ENCODE measurements at regions not wholly inside any gene's neighbourhood (a gene's known extent, or its start where the extent isn't known, plus 50 kb on each side); places are given as distances from the start of the nearest gene placed in this dataset.

DNA sequence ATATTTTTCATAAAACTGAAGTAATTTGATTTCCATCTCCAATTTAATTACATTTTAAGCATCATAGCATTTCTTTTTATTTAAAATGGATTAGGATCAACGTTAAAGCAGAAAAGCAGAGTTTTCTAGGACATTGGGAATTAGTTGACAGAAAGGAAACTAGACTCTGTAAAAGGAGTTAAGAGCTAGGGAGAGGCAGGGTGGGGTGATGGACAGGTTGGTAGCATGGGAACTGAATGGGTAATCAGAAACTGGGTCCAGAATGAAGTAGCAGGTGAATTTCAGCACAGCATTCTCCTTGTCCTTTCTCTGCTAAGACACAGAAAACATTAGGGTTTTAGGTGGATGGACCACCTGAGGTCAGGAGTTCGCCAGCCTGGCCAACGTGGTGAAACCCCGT lies 97.6 kb downstream of the ANAPC4 start:
- TF ChIP-seq POLR2A (IDR thresholded peaks at IDR 0.05; ENCODE audit: extremely low read depth, insufficient read length) = no peak
- TF ChIP-seq, protein P1, sequence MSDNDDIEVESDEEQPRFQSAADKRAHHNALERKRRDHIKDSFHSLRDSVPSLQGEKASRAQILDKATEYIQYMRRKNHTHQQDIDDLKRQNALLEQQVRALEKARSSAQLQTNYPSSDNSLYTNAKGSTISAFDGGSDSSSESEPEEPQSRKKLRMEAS (IDR thresholded peaks at IDR 0.05; ENCODE audit: low read depth, low read length) = no peak
- no peak for TF ChIP-seq MYC (IDR thresholded peaks at IDR 0.05; ENCODE audit: low read depth, low read length)
- TF ChIP-seq, protein P2, sequence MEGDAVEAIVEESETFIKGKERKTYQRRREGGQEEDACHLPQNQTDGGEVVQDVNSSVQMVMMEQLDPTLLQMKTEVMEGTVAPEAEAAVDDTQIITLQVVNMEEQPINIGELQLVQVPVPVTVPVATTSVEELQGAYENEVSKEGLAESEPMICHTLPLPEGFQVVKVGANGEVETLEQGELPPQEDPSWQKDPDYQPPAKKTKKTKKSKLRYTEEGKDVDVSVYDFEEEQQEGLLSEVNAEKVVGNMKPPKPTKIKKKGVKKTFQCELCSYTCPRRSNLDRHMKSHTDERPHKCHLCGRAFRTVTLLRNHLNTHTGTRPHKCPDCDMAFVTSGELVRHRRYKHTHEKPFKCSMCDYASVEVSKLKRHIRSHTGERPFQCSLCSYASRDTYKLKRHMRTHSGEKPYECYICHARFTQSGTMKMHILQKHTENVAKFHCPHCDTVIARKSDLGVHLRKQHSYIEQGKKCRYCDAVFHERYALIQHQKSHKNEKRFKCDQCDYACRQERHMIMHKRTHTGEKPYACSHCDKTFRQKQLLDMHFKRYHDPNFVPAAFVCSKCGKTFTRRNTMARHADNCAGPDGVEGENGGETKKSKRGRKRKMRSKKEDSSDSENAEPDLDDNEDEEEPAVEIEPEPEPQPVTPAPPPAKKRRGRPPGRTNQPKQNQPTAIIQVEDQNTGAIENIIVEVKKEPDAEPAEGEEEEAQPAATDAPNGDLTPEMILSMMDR (IDR thresholded peaks at IDR 0.05; ENCODE audit: low read depth, low read length) = no peak
- H3K4me3 ChIP-seq (ENCODE audit: low read depth, low read length) = no peak overlapping the region

DNA sequence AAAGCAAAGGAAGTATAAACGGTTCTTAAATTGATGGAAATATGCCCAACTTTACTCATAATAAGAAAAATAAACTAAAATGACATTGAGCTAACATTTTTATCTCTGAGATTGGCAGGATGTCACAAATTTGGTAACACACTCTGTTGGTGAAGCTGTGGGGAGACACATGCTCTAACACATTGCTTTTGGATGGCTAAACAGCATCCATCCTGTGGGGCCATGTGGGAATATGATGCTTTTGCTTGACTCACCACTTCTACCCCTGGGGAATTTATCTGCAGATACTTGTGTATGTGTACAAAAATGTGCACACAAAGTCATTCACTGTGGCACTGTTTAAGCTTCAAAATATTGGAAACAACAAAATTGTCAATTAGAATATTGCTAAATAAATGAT lies 100.2 kb downstream of the ANAPC4 start:
- DNase-seq (ENCODE audit: low read depth) = no peak
- H3K4me3 ChIP-seq (ENCODE audit: low read depth, low read length) = no peak overlapping the region
- TF ChIP-seq, protein P2 (IDR thresholded peaks at IDR 0.05; ENCODE audit: low read depth, low read length) = no peak
- no peak for TF ChIP-seq MYC (IDR thresholded peaks at IDR 0.05; ENCODE audit: low read depth, low read length)
- no peak for TF ChIP-seq POLR2A (IDR thresholded peaks at IDR 0.05; ENCODE audit: extremely low read depth, insufficient read length)
- TF ChIP-seq, protein P1 (IDR thresholded peaks at IDR 0.05; ENCODE audit: low read depth, low read length) = no peak

More for the DNA sequence above, 97.6 kb downstream of the ANAPC4 start:
- DNase-seq (ENCODE audit: low read depth) = no peak

DNA sequence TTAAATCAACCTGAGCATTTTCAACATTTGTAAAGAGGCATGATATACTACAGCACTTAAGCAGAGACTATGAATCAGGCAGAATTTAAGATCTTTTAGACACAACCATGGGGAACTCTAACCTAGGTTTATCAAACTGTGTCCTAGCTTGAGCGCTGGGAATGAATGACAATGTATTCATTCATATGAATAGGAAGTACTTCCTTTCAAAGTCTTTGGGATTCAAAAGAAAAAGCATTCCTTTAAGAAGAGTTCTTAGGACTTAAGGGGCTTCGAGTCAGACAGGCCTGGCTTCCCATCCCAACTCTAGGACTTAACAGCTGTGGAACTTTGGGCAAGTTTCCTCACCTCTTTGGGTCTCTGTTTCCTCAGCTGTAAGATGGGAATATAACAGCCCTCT lies 104.6 kb downstream of the ANAPC4 start:
- TF ChIP-seq POLR2A (IDR thresholded peaks at IDR 0.05; ENCODE audit: extremely low read depth, insufficient read length) = no peak
- TF ChIP-seq, protein P1 (IDR thresholded peaks at IDR 0.05; ENCODE audit: low read depth, low read length) = no peak
- TF ChIP-seq MYC (IDR thresholded peaks at IDR 0.05; ENCODE audit: low read depth, low read length) = no peak
- TF ChIP-seq, protein P2 (IDR thresholded peaks at IDR 0.05; ENCODE audit: low read depth, low read length) = no peak
- no peak for DNase-seq (ENCODE audit: low read depth)
- no peak overlapping the region for H3K4me3 ChIP-seq (ENCODE audit: low read depth, low read length)

DNA sequence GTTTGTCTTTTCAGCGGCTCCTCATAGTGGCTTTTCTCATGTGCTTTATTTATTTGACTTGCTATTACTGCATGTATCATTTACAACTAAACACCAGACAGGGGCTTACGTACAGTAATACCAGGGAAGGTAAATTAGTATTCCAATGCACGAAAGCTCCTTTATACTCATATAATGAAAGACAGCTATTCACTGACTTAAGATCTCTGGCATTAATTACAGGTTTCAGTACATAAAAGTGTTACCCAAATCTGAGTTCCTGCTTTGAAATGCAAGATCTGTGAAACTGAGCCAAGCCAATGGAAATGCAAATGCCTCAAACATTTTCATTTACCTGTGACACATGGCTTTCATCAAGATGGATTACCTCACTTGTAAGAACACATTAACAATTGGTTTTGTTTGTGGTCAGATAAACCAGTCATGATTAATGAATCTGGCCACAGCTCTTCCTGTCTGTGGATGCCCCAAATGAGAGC lies 107.2 kb downstream of the ANAPC4 start:
- TF ChIP-seq, protein P2 (IDR thresholded peaks at IDR 0.05; ENCODE audit: low read depth, low read length) = no peak
- TF ChIP-seq MYC (IDR thresholded peaks at IDR 0.05; ENCODE audit: low read depth, low read length) = no peak
- TF ChIP-seq, protein P1 (IDR thresholded peaks at IDR 0.05; ENCODE audit: low read depth, low read length) = no peak
- TF ChIP-seq POLR2A (IDR thresholded peaks at IDR 0.05; ENCODE audit: extremely low read depth, insufficient read length) = no peak
- H3K4me3 ChIP-seq (ENCODE audit: low read depth, low read length) = no peak overlapping the region
- no peak for DNase-seq (ENCODE audit: low read depth)

DNA sequence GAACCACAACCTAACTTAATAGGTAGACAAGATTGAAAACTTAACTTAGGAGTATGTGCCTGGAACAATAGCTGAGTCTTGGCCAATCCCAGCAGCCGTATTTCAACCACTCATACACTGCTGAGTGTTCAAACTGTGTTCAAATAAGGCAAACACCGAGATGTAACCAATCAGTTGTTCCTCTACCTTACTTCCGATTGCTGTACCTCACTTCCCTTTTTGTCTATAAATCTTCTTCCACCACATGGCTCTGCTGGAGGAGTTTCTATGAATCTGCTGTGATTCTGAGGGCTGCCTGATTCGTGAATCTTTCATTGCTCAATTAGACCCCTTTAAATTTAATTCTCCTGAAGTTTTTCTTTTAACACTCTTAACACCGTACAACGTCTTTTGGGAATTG lies 108.0 kb downstream of the ANAPC4 start:
- H3K4me3 ChIP-seq (ENCODE audit: low read depth, low read length) = no peak overlapping the region
- TF ChIP-seq POLR2A (IDR thresholded peaks at IDR 0.05; ENCODE audit: extremely low read depth, insufficient read length) (no peak), MYC (IDR thresholded peaks at IDR 0.05; ENCODE audit: low read depth, low read length) (no peak)
- TF ChIP-seq, protein P2 (IDR thresholded peaks at IDR 0.05; ENCODE audit: low read depth, low read length) = no peak
- TF ChIP-seq, protein P1 (IDR thresholded peaks at IDR 0.05; ENCODE audit: low read depth, low read length) = no peak
- peak; percentile 30 for DNase-seq (ENCODE audit: low read depth)

Data from NB4 (cell line).